ENCODE measurements at regions not wholly inside any gene's neighbourhood (a gene's known extent, or its start where the extent isn't known, plus 50 kb on each side); places are given as distances from the start of the nearest gene placed in this dataset.

GRCh38 chr1:217191441-217191840, 439.4 kb downstream of the GPATCH2 start:
- H3K9me2 ChIP-seq (replicated peaks; ENCODE audit: low read depth, low read length): no peaks in the 10 kb centered on the region
- 0 out of 2 replicates have a peak, but pooled peaks cover 5% of the 10 kb centered on the region for H3K9me3 ChIP-seq (ENCODE audit: insufficient read depth, low read depth, low read length)
- no peaks in the 10 kb centered on the region for H3K4me1 ChIP-seq (ENCODE audit: insufficient read depth, low read length, poor library complexity, severe bottlenecking)
- no peaks in the 10 kb centered on the region for H3F3A ChIP-seq (ENCODE audit: low read depth)
- no peaks in the 10 kb centered on the region for H3K36me3 ChIP-seq (ENCODE audit: insufficient read depth, low read length)
- H3K27me3 ChIP-seq (ENCODE audit: insufficient read depth, low read length, poor library complexity, severe bottlenecking): no peaks in the 10 kb centered on the region
- no peak overlapping the region for H3K9ac ChIP-seq (ENCODE audit: low read depth, low read length, poor library complexity, severe bottlenecking)
- no peaks in the 10 kb centered on the region for H4K20me1 ChIP-seq (ENCODE audit: insufficient read depth, low read length, poor library complexity, severe bottlenecking)
- H3K4me3 ChIP-seq (ENCODE audit: low read length, poor library complexity, severe bottlenecking): no peak overlapping the region
- H3K4me2 ChIP-seq (ENCODE audit: low read depth, low read length, poor library complexity, severe bottlenecking): no peak overlapping the region
- H2AFZ ChIP-seq (ENCODE audit: low read length): no peak overlapping the region
- no peaks in the 10 kb centered on the region for H3K79me2 ChIP-seq (ENCODE audit: insufficient read depth, low read length)
- TF ChIP-seq EZH2phosphoT487 (IDR thresholded peaks at IDR 0.05; ENCODE audit: borderline replicate concordance): no peak
- TF ChIP-seq, protein P1, sequence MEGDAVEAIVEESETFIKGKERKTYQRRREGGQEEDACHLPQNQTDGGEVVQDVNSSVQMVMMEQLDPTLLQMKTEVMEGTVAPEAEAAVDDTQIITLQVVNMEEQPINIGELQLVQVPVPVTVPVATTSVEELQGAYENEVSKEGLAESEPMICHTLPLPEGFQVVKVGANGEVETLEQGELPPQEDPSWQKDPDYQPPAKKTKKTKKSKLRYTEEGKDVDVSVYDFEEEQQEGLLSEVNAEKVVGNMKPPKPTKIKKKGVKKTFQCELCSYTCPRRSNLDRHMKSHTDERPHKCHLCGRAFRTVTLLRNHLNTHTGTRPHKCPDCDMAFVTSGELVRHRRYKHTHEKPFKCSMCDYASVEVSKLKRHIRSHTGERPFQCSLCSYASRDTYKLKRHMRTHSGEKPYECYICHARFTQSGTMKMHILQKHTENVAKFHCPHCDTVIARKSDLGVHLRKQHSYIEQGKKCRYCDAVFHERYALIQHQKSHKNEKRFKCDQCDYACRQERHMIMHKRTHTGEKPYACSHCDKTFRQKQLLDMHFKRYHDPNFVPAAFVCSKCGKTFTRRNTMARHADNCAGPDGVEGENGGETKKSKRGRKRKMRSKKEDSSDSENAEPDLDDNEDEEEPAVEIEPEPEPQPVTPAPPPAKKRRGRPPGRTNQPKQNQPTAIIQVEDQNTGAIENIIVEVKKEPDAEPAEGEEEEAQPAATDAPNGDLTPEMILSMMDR (conservative IDR thresholded peaks at IDR 0.05; ENCODE audit: low read length): no peak

GRCh38 chr1:217190359-217190758, 440.5 kb downstream of the GPATCH2 start:
- no peak overlapping the region for H2AFZ ChIP-seq (ENCODE audit: low read length)
- no peaks in the 10 kb centered on the region for H3F3A ChIP-seq (ENCODE audit: low read depth)
- H3K9me2 ChIP-seq (replicated peaks; ENCODE audit: low read depth, low read length): no peaks in the 10 kb centered on the region
- no peak overlapping the region for H3K4me3 ChIP-seq (ENCODE audit: low read length, poor library complexity, severe bottlenecking)
- no peak for TF ChIP-seq EZH2phosphoT487 (IDR thresholded peaks at IDR 0.05; ENCODE audit: borderline replicate concordance)
- TF ChIP-seq, protein P1 (conservative IDR thresholded peaks at IDR 0.05; ENCODE audit: low read length): no peak
- no peak overlapping the region for H3K4me2 ChIP-seq (ENCODE audit: low read depth, low read length, poor library complexity, severe bottlenecking)
- H3K27me3 ChIP-seq (ENCODE audit: insufficient read depth, low read length, poor library complexity, severe bottlenecking): no peaks in the 10 kb centered on the region
- H3K36me3 ChIP-seq (ENCODE audit: insufficient read depth, low read length): no peaks in the 10 kb centered on the region
- H3K79me2 ChIP-seq (ENCODE audit: insufficient read depth, low read length): no peaks in the 10 kb centered on the region
- no peak overlapping the region for H3K9ac ChIP-seq (ENCODE audit: low read depth, low read length, poor library complexity, severe bottlenecking)
- H3K9me3 ChIP-seq (ENCODE audit: insufficient read depth, low read depth, low read length): 0 out of 2 replicates have a peak, but pooled peaks cover 5% of the 10 kb centered on the region
- H4K20me1 ChIP-seq (ENCODE audit: insufficient read depth, low read length, poor library complexity, severe bottlenecking): no peaks in the 10 kb centered on the region
- no peaks in the 10 kb centered on the region for H3K4me1 ChIP-seq (ENCODE audit: insufficient read depth, low read length, poor library complexity, severe bottlenecking)

GRCh38 chr1:217189362-217189761, 441.5 kb downstream of the GPATCH2 start:
- no peak overlapping the region for H2AFZ ChIP-seq (ENCODE audit: low read length)
- no peaks in the 10 kb centered on the region for H3K4me1 ChIP-seq (ENCODE audit: insufficient read depth, low read length, poor library complexity, severe bottlenecking)
- H4K20me1 ChIP-seq (ENCODE audit: insufficient read depth, low read length, poor library complexity, severe bottlenecking): no peaks in the 10 kb centered on the region
- H3K9me2 ChIP-seq (replicated peaks; ENCODE audit: low read depth, low read length): no peaks in the 10 kb centered on the region
- no peak overlapping the region for H3K9ac ChIP-seq (ENCODE audit: low read depth, low read length, poor library complexity, severe bottlenecking)
- no peak overlapping the region for H3K4me2 ChIP-seq (ENCODE audit: low read depth, low read length, poor library complexity, severe bottlenecking)
- TF ChIP-seq, protein P1 (conservative IDR thresholded peaks at IDR 0.05; ENCODE audit: low read length): no peak
- TF ChIP-seq EZH2phosphoT487 (IDR thresholded peaks at IDR 0.05; ENCODE audit: borderline replicate concordance): no peak
- no peaks in the 10 kb centered on the region for H3K27me3 ChIP-seq (ENCODE audit: insufficient read depth, low read length, poor library complexity, severe bottlenecking)
- 0 out of 2 replicates have a peak, but pooled peaks cover 5% of the 10 kb centered on the region for H3K9me3 ChIP-seq (ENCODE audit: insufficient read depth, low read depth, low read length)
- H3K4me3 ChIP-seq (ENCODE audit: low read length, poor library complexity, severe bottlenecking): no peak overlapping the region
- no peaks in the 10 kb centered on the region for H3F3A ChIP-seq (ENCODE audit: low read depth)
- H3K79me2 ChIP-seq (ENCODE audit: insufficient read depth, low read length): no peaks in the 10 kb centered on the region
- H3K36me3 ChIP-seq (ENCODE audit: insufficient read depth, low read length): no peaks in the 10 kb centered on the region

Data from Loucy (cell line).